Testis (tissue), 2 donors: ENCODE measurements at regions not wholly inside any gene's neighbourhood (a gene's known extent, or its start where the extent isn't known, plus 50 kb on each side); places are given as distances from the start of the nearest gene placed in this dataset.

ENCODE experiments used
- CTCF ChIP-seq, 3 experiments: fragments of 450-650 bp in 2 of 3; fragments of 200-600 bp in 1 of 3; sonication (generic) in 1 of 3; IDR thresholded peaks; one replicate each; pipeline ENCODE4 v1.5.1; 2016 to 2019; ENCODE audit warnings: antibody characterized with exemption in 3 of 3, mild to moderate bottlenecking in 2 of 3, moderate library complexity in 1 of 3
- POLR2A ChIP-seq: fragments of 450-650 bp; IDR thresholded peaks from one replicate; pipeline ENCODE4 v1.6.1; 2017; ENCODE audit warnings: antibody characterized with exemption, mild to moderate bottlenecking, moderate library complexity

GRCh38 chr9:115879451-115879850 lies 274.1 kb upstream of the PAPPA start:
- TF ChIP-seq CTCF (IDR thresholded peaks at IDR 0.05) (no peak), POLR2A (no peak)
